T-cell (primary cell): ENCODE measurements at regions not wholly inside any gene's neighbourhood (a gene's known extent, or its start where the extent isn't known, plus 50 kb on each side); places are given as distances from the start of the nearest gene placed in this dataset.

Source experiments
- ATAC-seq, 4 experiments: fragments of 200-7000 bp in 3 of 4; fragments of 150-1000 bp in 1 of 4; cut with Tn5 transposase; replicated peaks in 1 of 4; 1 replicate in 3 of 4; 2 replicates in 1 of 4; pipeline ENCODE4 v1.10.0; 2021; ENCODE audit warnings: moderate library complexity in 3 of 4, mild to moderate bottlenecking in 2 of 4, moderate number of reproducible peaks in 1 of 4
- CTCF ChIA-PET, 2 donors: fragments of 300-600 bp; sonication (Branson Sonifier 250); formaldehyde crosslinking; loops; one replicate each; lab custom pipeline; 2022; ENCODE audit warnings: antibody characterized with exemption in 2 of 2; lab: Charles Lee
- POLR2A ChIA-PET, 2 donors: fragments of 300-600 bp; sonication (Branson Sonifier 250); formaldehyde crosslinking; loops; one replicate each; lab custom pipeline; 2022; ENCODE audit warnings: antibody characterized with exemption in 2 of 2; lab: Charles Lee
- DNase-seq, 35 experiments: peaks; one replicate each; pipeline versions ENCODE4 v3.0.0 to v3.0.0-alpha.2; 2013 to 2023
- H3K27ac ChIP-seq: one replicate; pipeline ENCODE4 v1.5.1; 2013; ENCODE audit warnings: low read length
- H3K27me3 ChIP-seq, 2 experiments: replicated peaks in 1 of 2; 1 replicate in 1 of 2; 2 replicates in 1 of 2; pipeline versions ENCODE4 v1.6.1 to v1.7.0; 2013; ENCODE audit warnings: low read length in 1 of 2, mixed read lengths in 1 of 2; ENCODE audit not compliant: control insufficient read depth in 2 of 2, insufficient read depth in 2 of 2; ENCODE audit errors: extremely low read depth in 1 of 2
- H3K36me3 ChIP-seq, 2 donors: 1 replicate in 1 of 2; 2 replicates in 1 of 2; pipeline versions ENCODE4 v1.6.1 to v1.7.0; 2013; ENCODE audit warnings: low read length in 1 of 2; ENCODE audit not compliant: control insufficient read depth in 2 of 2, insufficient read depth in 1 of 2; ENCODE audit errors: extremely low read depth in 1 of 2
- H3K4me1 ChIP-seq, 2 experiments: 1 replicate in 1 of 2; 2 replicates in 1 of 2; pipeline versions ENCODE4 v1.6.1 to v1.7.0; 2013; ENCODE audit warnings: low read length in 2 of 2, mixed read lengths in 1 of 2; ENCODE audit not compliant: insufficient read depth in 2 of 2, control insufficient read depth in 1 of 2; ENCODE audit errors: extremely low read depth in 1 of 2
- H3K4me3 ChIP-seq, 2 donors: 1 replicate in 1 of 2; 2 replicates in 1 of 2; pipeline versions ENCODE4 v1.5.1 to v1.7.0; 2013; ENCODE audit warnings: mild to moderate bottlenecking in 2 of 2, low read length in 1 of 2, moderate library complexity in 1 of 2; ENCODE audit not compliant: control insufficient read depth in 1 of 2; ENCODE audit errors: extremely low read depth in 1 of 2
- H3K9me3 ChIP-seq: 2 replicates; pipeline ENCODE4 v1.7.0; 2013
- H3K27ac Mint-ChIP-seq, 2 donors: one replicate each; pipeline ENCODE4 v1.8.0; 2020 to 2021; ENCODE audit warnings: mild to moderate bottlenecking in 2 of 2, mixed read lengths in 2 of 2
- H3K27me3 Mint-ChIP-seq, 2 donors: one replicate each; pipeline ENCODE4 v1.8.0; 2021 to 2022; ENCODE audit warnings: mixed read lengths in 2 of 2
- H3K36me3 Mint-ChIP-seq: one replicate; pipeline ENCODE4 v1.8.0; 2021; ENCODE audit warnings: mixed read lengths
- H3K4me1 Mint-ChIP-seq, 3 donors: one replicate each; pipeline ENCODE4 v1.8.0; 2020 to 2022; ENCODE audit warnings: mixed read lengths in 3 of 3, mild to moderate bottlenecking in 1 of 3
- H3K4me3 Mint-ChIP-seq, 3 donors: one replicate each; pipeline ENCODE4 v1.8.0; 2020 to 2022; ENCODE audit warnings: mild to moderate bottlenecking in 3 of 3, mixed read lengths in 3 of 3, moderate library complexity in 3 of 3
- H3K9me3 Mint-ChIP-seq, 3 donors: one replicate each; pipeline ENCODE4 v1.8.0; 2020 to 2022; ENCODE audit warnings: mixed read lengths in 3 of 3
- WGBS: methylation state at CpG from one replicate; pipeline ENCODE4 v1.1.5; 2013; ENCODE audit warnings: missing lambda C conversion rate; ENCODE audit not compliant: insufficient coverage; 5-methylcytosine and 5-hydroxymethylcytosine counted together

DNA sequence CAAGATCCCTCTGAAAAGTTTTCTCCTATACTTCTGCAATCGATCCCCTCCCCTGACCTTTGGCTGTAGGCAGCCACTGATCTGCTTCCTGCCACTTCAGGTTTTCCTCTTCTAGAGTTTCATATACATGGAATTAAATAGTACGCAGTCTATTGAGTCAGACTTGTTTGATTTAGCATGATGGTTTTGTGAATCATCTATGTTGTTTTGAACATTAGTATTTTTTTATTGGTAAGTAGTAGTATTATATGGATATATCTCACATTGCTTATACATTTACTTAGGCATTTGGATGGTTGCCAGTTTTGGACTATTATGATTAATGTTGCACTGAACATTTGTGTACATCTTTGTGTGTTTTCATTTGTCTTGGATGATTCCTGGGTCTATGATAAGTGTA lies 518.0 kb downstream of the CD109 start:
- no peaks in the 10 kb centered on the region for H3K27me3 Mint-ChIP-seq
- no peak overlapping the region for H3K4me3 ChIP-seq
- no peaks in the 10 kb centered on the region for H3K27me3 ChIP-seq
- no peak overlapping the region for H3K4me3 Mint-ChIP-seq
- no peak overlapping the region for H3K27ac ChIP-seq
- CTCF ChIA-PET, result no interaction called here
- H3K36me3 ChIP-seq, result no peaks in the 10 kb centered on the region
- H3K4me1 Mint-ChIP-seq, result no peaks in the 10 kb centered on the region
- H3K27ac Mint-ChIP-seq, result no peak overlapping the region
- ATAC-seq, result no peak
- POLR2A ChIA-PET, result no interaction called here
- WGBS, result no CpG with 5 or more reads among the region's 2 CpGs
- no peak for DNase-seq
- H3K9me3 Mint-ChIP-seq, result peaks cover 5 to 14% (median 11%) of the 10 kb centered on the region in 3 donors
- no peaks in the 10 kb centered on the region for H3K4me1 ChIP-seq
- H3K9me3 ChIP-seq, result no peaks in the 10 kb centered on the region
- H3K36me3 Mint-ChIP-seq, result no peaks in the 10 kb centered on the region

DNA sequence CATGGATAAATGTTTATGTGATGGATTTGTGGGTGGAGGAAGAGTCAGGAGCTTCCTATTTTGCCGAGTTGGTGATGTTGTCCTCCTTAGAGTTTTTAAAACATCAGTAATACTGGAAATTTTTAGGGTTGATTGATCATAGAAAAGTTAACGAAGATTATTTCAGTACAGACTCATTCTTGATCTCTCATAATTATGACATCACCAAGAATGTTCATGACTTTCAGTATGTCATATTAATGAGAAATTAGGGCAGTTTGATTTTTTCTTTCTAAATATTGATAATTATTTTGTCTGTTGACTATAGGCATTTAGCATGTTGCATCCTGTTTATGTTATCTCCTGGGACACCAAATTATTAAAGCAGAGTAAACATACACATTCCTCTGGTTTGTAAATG lies 512.2 kb downstream of the CD109 start:
- Mint-ChIP-seq H3K27ac (no peak overlapping the region), H3K4me1 (no peaks in the 10 kb centered on the region), H3K36me3 (no peaks in the 10 kb centered on the region), H3K4me3 (no peak overlapping the region), H3K27me3 (no peaks in the 10 kb centered on the region), H3K9me3 (peaks cover 11 to 26% (median 18%) of the 10 kb centered on the region in 3 donors)
- ChIA-PET CTCF (interaction anchor here in 1 of 2 donors (0.6 kb wide), 1 partner anchor 205 kb away, joined by 3 read pairs; no protein-coding TSS in a partner anchor), POLR2A (no interaction called here)
- Histone ChIP-seq H3K9me3 (no peaks in the 10 kb centered on the region), H3K36me3 (no peaks in the 10 kb centered on the region), H3K27me3 (no peaks in the 10 kb centered on the region), H3K4me3 (no peak overlapping the region), H3K4me1 (no peaks in the 10 kb centered on the region), H3K27ac (no peak overlapping the region)
- WGBS, result no CpG with 5 or more reads among the region's 2 CpGs
- DNase-seq, result no peak
- ATAC-seq, result no peak

DNA sequence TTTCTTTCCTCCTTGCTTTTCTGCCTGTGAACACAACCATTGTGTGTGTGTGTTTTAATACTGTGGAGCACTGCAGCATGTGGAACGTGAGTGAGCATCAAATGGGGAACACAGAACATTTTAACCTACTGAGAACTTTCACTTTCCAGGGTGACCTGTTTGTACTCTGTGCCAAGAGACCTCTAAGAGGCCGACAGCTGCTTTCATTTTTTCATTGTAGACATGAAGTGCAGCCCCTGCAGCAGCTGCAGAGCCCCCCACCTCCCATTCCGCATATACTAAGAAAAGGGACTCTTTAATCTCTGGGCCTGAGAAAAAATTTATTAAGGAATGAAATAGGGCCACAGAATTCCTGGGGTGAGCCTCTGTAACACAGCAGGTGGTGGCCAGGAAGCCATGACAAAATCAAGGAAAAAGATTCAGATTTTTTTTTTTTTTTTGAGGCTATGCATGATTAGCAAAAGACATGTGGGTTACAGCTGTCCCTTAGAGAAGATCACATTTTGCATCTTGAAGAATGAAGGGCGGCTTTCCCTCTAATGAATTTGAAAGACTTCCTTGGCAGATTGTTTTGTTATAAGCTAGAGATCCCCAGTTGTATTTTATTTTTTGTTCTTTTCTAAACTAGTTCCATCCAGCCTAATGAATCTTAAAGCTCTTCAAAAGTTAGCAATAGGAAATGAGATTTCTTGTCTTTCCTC lies 503.4 kb downstream of the CD109 start:
- DNase-seq (no peak), ATAC-seq (no peak)
- Mint-ChIP-seq H3K4me1 (no peaks in the 10 kb centered on the region), H3K36me3 (no peaks in the 10 kb centered on the region), H3K27me3 (no peaks in the 10 kb centered on the region), H3K4me3 (no peak overlapping the region), H3K27ac (no peak overlapping the region), H3K9me3 (peaks cover 0 to 8% (median 4%) of the 10 kb centered on the region in 3 donors)
- no peak overlapping the region for H3K27ac ChIP-seq
- no peaks in the 10 kb centered on the region for H3K27me3 ChIP-seq
- ChIA-PET POLR2A (no interaction called here), CTCF (no interaction called here)
- H3K4me3 ChIP-seq, result no peak overlapping the region
- WGBS, result no CpG with 5 or more reads among the region's 4 CpGs
- H3K4me1 ChIP-seq, result no peaks in the 10 kb centered on the region
- no peaks in the 10 kb centered on the region for H3K36me3 ChIP-seq
- no peaks in the 10 kb centered on the region for H3K9me3 ChIP-seq

DNA sequence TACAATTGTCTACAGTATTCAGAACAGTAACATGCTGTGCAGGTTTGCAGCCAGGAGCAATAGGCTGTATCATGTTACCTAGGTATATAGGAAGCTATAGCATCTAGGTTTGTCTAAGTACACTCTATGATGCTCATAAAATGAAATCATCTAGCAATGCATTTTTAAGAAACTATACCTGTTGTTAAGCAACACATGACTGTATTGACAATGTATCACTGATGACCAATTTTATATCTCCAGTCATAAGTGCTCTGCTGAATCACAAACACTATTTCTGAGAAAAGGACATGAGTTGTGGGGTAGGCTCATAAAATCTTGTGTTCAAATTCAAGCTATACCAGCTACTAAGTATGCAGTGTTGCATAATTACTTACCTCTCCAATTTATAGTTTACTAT lies 501.3 kb downstream of the CD109 start:
- H3K27me3 Mint-ChIP-seq, result no peaks in the 10 kb centered on the region
- H3K4me3 ChIP-seq, result no peak overlapping the region

DNA sequence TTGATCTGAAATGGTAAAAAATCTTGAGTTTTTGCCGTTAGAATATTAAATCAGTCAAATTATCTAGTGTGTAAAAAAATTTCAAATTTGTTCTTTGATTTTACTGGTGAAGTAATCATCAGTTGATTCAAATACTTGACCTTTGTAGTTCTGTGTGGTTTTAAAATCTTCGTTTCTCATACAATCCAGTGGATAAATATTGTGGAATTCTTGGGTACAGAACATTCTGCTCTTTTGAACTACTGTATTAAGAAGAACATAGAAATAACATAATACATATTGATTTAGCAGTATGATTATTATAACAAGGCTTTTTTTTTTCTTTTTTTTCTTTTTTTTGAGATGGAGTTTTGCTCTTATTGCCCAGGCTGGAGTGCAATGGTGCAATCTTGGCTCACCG lies 491.8 kb downstream of the CD109 start:
- Histone ChIP-seq H3K27me3 (no peaks in the 10 kb centered on the region), H3K27ac (no peak overlapping the region), H3K4me1 (no peaks in the 10 kb centered on the region), H3K36me3 (no peaks in the 10 kb centered on the region), H3K4me3 (no peak overlapping the region), H3K9me3 (no peaks in the 10 kb centered on the region)
- ChIA-PET CTCF (no interaction called here), POLR2A (no interaction called here)
- no peaks in the 10 kb centered on the region for H3K36me3 Mint-ChIP-seq
- no peaks in the 10 kb centered on the region for H3K4me1 Mint-ChIP-seq
- no peak for ATAC-seq
- WGBS, result no CpG with 5 or more reads among the region's 3 CpGs
- peaks cover 0 to 13% (median 4%) of the 10 kb centered on the region in 3 donors for H3K9me3 Mint-ChIP-seq
- DNase-seq, result no peak
- no peak overlapping the region for H3K27ac Mint-ChIP-seq
- no peak overlapping the region for H3K4me3 Mint-ChIP-seq
- H3K27me3 Mint-ChIP-seq, result no peaks in the 10 kb centered on the region

More for the DNA sequence above, 501.3 kb downstream of the CD109 start:
- H3K27me3 ChIP-seq, result no peaks in the 10 kb centered on the region
- H3K4me1 ChIP-seq, result no peaks in the 10 kb centered on the region
- no peaks in the 10 kb centered on the region for H3K9me3 ChIP-seq
- no peak overlapping the region for H3K27ac Mint-ChIP-seq
- H3K36me3 ChIP-seq, result no peaks in the 10 kb centered on the region
- H3K4me1 Mint-ChIP-seq, result no peaks in the 10 kb centered on the region
- peaks cover 0 to 10% (median 3%) of the 10 kb centered on the region in 3 donors for H3K9me3 Mint-ChIP-seq
- H3K4me3 Mint-ChIP-seq, result no peak overlapping the region
- DNase-seq, result no peak
- POLR2A ChIA-PET, result no interaction called here
- CTCF ChIA-PET, result interaction anchor here in 1 of 2 donors (0.6 kb wide), 1 partner anchor 13 kb away, joined by 3 read pairs; no protein-coding TSS in a partner anchor
- no peaks in the 10 kb centered on the region for H3K36me3 Mint-ChIP-seq
- ATAC-seq, result no peak
- H3K27ac ChIP-seq, result no peak overlapping the region

DNA sequence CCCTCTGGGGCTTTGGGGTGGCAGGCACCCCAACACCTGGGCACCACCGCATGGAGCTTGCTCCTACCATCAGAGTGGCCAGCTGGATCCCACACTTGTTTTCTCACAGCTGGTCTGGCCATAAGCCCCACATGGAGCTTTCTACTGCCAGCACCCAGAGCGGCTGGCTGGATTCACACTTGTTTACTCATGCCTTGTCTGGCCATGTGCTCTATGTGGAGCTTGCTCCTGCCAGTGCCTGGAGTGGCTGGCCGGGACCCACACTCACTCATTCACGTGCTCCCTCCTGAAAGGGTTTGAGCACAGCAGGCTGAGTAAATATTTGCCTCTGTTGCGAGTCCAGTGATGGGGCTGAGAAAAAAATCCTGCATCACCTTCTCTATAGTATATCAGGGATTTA lies 487.0 kb downstream of the CD109 start:
- Histone ChIP-seq H3K4me3 (no peak overlapping the region), H3K36me3 (no peaks in the 10 kb centered on the region), H3K27ac (no peak overlapping the region), H3K27me3 (no peaks in the 10 kb centered on the region), H3K9me3 (no peaks in the 10 kb centered on the region), H3K4me1 (no peaks in the 10 kb centered on the region)
- H3K9me3 Mint-ChIP-seq, result peaks cover 0 to 8% (median 8%) of the 10 kb centered on the region in 3 donors
- DNase-seq (no peak), ATAC-seq (no peak)
- 69% methylated on average over 4 of the region's 5 CpGs for WGBS
- H3K27ac Mint-ChIP-seq, result no peak overlapping the region
- no peaks in the 10 kb centered on the region for H3K36me3 Mint-ChIP-seq
- CTCF ChIA-PET, result no interaction called here
- H3K27me3 Mint-ChIP-seq, result no peaks in the 10 kb centered on the region
- H3K4me1 Mint-ChIP-seq, result no peaks in the 10 kb centered on the region
- POLR2A ChIA-PET, result no interaction called here
- no peak overlapping the region for H3K4me3 Mint-ChIP-seq

DNA sequence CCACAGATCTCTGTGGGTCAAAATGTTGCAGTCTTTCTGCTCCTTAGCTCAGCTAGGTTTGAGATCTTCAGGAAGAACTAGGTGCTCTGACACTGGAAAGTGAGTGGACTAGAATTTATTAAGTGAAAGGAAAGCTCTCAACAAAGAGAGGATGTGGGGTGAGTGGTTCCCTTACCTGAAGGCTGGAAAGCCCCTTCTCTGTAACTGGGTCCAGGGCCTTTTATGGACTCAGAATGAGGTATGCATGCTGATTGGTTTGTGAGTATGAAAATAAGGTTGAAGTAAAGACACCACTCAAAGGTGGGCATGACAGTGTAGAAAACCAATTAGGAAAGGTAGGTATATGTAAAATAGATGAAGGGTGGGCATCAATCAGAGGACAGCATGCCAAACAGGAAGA lies 485.5 kb downstream of the CD109 start:
- Mint-ChIP-seq H3K9me3 (peaks cover 0 to 8% (median 8%) of the 10 kb centered on the region in 3 donors), H3K27me3 (no peaks in the 10 kb centered on the region), H3K27ac (no peak overlapping the region), H3K4me3 (no peak overlapping the region), H3K4me1 (no peaks in the 10 kb centered on the region), H3K36me3 (no peaks in the 10 kb centered on the region)
- Histone ChIP-seq H3K27me3 (no peaks in the 10 kb centered on the region), H3K4me1 (no peaks in the 10 kb centered on the region), H3K36me3 (no peaks in the 10 kb centered on the region), H3K4me3 (no peak overlapping the region), H3K9me3 (no peaks in the 10 kb centered on the region), H3K27ac (no peak overlapping the region)
- no peak for ATAC-seq
- ChIA-PET POLR2A (no interaction called here), CTCF (no interaction called here)
- DNase-seq, result no peak
